ENCODE measurements at regions not wholly inside any gene's neighbourhood (a gene's known extent, or its start where the extent isn't known, plus 50 kb on each side); places are given as distances from the start of the nearest gene placed in this dataset.

GRCh38 chr3:14254812-14255702, 76.4 kb downstream of the LSM3 start:
- TF ChIP-seq POLR2A (IDR thresholded peaks at IDR 0.05) (no peak), CTCF (IDR thresholded peaks at IDR 0.05) (no peak)
